ENCODE measurements at regions not wholly inside any gene's neighbourhood (a gene's known extent, or its start where the extent isn't known, plus 50 kb on each side); places are given as distances from the start of the nearest gene placed in this dataset.

- TF ChIP-seq GFI1B (tag by site-specific recombination; IDR thresholded peaks at IDR 0.05) (no peak), RBAK (tag by site-specific recombination; IDR thresholded peaks at IDR 0.05) (no peak), ZNF830 (tag by site-specific recombination; IDR thresholded peaks at IDR 0.05; ENCODE audit: low read depth) (no peak), ZNF202 (tag by site-specific recombination; IDR thresholded peaks at IDR 0.05; ENCODE audit: borderline replicate concordance) (no peak), FEZF1 (tag by site-specific recombination; IDR thresholded peaks at IDR 0.05) (no peak), KLF16 (tag by site-specific recombination; IDR thresholded peaks at IDR 0.05) (no peak), KLF10 (tag by site-specific recombination; IDR thresholded peaks at IDR 0.05) (no peak), ZBTB26 (tag by site-specific recombination; optimal IDR thresholded peaks at IDR 0.05) (no peak), ZNF174 (tag by site-specific recombination; IDR thresholded peaks at IDR 0.05) (no peak)
- TF ChIP-seq, protein P1, sequence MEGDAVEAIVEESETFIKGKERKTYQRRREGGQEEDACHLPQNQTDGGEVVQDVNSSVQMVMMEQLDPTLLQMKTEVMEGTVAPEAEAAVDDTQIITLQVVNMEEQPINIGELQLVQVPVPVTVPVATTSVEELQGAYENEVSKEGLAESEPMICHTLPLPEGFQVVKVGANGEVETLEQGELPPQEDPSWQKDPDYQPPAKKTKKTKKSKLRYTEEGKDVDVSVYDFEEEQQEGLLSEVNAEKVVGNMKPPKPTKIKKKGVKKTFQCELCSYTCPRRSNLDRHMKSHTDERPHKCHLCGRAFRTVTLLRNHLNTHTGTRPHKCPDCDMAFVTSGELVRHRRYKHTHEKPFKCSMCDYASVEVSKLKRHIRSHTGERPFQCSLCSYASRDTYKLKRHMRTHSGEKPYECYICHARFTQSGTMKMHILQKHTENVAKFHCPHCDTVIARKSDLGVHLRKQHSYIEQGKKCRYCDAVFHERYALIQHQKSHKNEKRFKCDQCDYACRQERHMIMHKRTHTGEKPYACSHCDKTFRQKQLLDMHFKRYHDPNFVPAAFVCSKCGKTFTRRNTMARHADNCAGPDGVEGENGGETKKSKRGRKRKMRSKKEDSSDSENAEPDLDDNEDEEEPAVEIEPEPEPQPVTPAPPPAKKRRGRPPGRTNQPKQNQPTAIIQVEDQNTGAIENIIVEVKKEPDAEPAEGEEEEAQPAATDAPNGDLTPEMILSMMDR (tag by site-specific recombination; IDR thresholded peaks at IDR 0.05), result no peak
- TF ChIP-seq, protein P2, sequence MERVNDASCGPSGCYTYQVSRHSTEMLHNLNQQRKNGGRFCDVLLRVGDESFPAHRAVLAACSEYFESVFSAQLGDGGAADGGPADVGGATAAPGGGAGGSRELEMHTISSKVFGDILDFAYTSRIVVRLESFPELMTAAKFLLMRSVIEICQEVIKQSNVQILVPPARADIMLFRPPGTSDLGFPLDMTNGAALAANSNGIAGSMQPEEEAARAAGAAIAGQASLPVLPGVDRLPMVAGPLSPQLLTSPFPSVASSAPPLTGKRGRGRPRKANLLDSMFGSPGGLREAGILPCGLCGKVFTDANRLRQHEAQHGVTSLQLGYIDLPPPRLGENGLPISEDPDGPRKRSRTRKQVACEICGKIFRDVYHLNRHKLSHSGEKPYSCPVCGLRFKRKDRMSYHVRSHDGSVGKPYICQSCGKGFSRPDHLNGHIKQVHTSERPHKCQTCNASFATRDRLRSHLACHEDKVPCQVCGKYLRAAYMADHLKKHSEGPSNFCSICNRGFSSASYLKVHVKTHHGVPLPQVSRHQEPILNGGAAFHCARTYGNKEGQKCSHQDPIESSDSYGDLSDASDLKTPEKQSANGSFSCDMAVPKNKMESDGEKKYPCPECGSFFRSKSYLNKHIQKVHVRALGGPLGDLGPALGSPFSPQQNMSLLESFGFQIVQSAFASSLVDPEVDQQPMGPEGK (tag by site-specific recombination; IDR thresholded peaks at IDR 0.05), result no peak
These were observed 651.8 kb downstream of the C4orf33 start for GRCh38 chr4:129747756-129748155.

Measured in HEK293 (cell line).